ENCODE measurements at regions not wholly inside any gene's neighbourhood (a gene's known extent, or its start where the extent isn't known, plus 50 kb on each side); places are given as distances from the start of the nearest gene placed in this dataset.

- no peak for DNase-seq (ENCODE audit: low read depth)
- H3K4me3 ChIP-seq (ENCODE audit: low read depth, low read length): no peak overlapping the region
- TF ChIP-seq CTCF (IDR thresholded peaks at IDR 0.05; ENCODE audit: insufficient read depth, low read length): no peak
Measured at GRCh38 chr6:102485480-102485879, 1092.0 kb downstream of the GRIK2 start.

GRCh38 chr6:102474041-102474807 lies 1080.7 kb downstream of the GRIK2 start:
- no peak for TF ChIP-seq CTCF (IDR thresholded peaks at IDR 0.05; ENCODE audit: insufficient read depth, low read length)
- no peak overlapping the region for H3K4me3 ChIP-seq (ENCODE audit: low read depth, low read length)
- DNase-seq (ENCODE audit: low read depth): no peak

- no peak for DNase-seq (ENCODE audit: low read depth)
- no peak overlapping the region for H3K4me3 ChIP-seq (ENCODE audit: low read depth, low read length)
- no peak for TF ChIP-seq CTCF (IDR thresholded peaks at IDR 0.05; ENCODE audit: insufficient read depth, low read length)
Measured at GRCh38 chr6:102458990-102459389, 1065.5 kb downstream of the GRIK2 start.

- DNase-seq (ENCODE audit: low read depth): no peak
- H3K4me3 ChIP-seq (ENCODE audit: low read depth, low read length): no peak overlapping the region
- no peak for TF ChIP-seq CTCF (IDR thresholded peaks at IDR 0.05; ENCODE audit: insufficient read depth, low read length)
Measured at GRCh38 chr6:102438171-102438570, 1044.7 kb downstream of the GRIK2 start.

- H3K4me3 ChIP-seq (ENCODE audit: low read depth, low read length): no peak overlapping the region
- no peak for TF ChIP-seq CTCF (IDR thresholded peaks at IDR 0.05; ENCODE audit: insufficient read depth, low read length)
- no peak for DNase-seq (ENCODE audit: low read depth)
Measured at GRCh38 chr6:102417368-102417998, 1024.0 kb downstream of the GRIK2 start.

DNA sequence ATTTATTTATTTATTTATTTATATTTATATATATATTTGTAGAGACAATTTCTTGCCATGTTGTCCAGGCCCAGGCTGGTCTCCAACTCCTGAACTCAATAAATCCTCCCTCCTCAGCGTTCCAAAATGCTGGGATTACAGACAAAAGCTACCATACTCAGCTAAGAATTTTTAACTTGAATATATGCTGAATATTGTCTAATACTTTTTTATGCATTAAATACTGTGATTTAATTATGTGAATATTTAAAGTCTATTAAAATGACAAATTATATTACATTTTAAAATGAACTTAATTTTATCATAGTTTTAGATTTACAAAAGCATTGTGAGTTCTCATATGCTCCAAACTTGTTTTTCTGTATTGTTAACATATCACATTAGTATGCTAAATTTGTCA lies 1022.4 kb downstream of the GRIK2 start:
- H3K4me3 ChIP-seq (ENCODE audit: low read depth, low read length): no peak overlapping the region
- no peak for DNase-seq (ENCODE audit: low read depth)
- no peak for TF ChIP-seq CTCF (IDR thresholded peaks at IDR 0.05; ENCODE audit: insufficient read depth, low read length)
